DND-41 (cell line): ENCODE measurements at regions not wholly inside any gene's neighbourhood (a gene's known extent, or its start where the extent isn't known, plus 50 kb on each side); places are given as distances from the start of the nearest gene placed in this dataset.

ENCODE experiments used
- ATAC-seq: fragments of 200-7000 bp; cut with Tn5 transposase; 3 replicates; pipeline ENCODE4 v1.9.1; 2021; ENCODE audit warnings: low read depth; ENCODE audit not compliant: insufficient read depth
- DNase-seq: peaks from one replicate; pipeline ENCODE4 v3.0.0-alpha.2; 2020
- H2AFZ ChIP-seq: 2 replicates; pipeline ENCODE4 v1.6.0; 2012; ENCODE audit warnings: low read depth, low read length
- H3K27ac ChIP-seq: 2 replicates; pipeline ENCODE4 v1.5.1; 2012; ENCODE audit warnings: low read length, inconsistent platforms
- H3K27me3 ChIP-seq: fragments of 200-600 bp; sonication (generic); 2 replicates; pipeline ENCODE4 v1.6.0; 2012; ENCODE audit warnings: low read length, mild to moderate bottlenecking, inconsistent platforms; ENCODE audit not compliant: insufficient read depth, poor library complexity
- H3K36me3 ChIP-seq: 2 replicates; pipeline ENCODE4 v1.5.1; 2012; ENCODE audit warnings: low read length, inconsistent platforms; ENCODE audit not compliant: insufficient read depth
- H3K4me1 ChIP-seq: 2 replicates; pipeline ENCODE4 v1.5.1; 2012; ENCODE audit warnings: mild to moderate bottlenecking, low read length; ENCODE audit not compliant: insufficient read depth
- H3K4me2 ChIP-seq: 2 replicates; pipeline ENCODE4 v1.6.0; 2012; ENCODE audit warnings: mild to moderate bottlenecking, moderate library complexity, low read length, inconsistent platforms; ENCODE audit not compliant: insufficient read depth
- H3K4me3 ChIP-seq, 2 experiments: fragments of 200-600 bp in 1 of 2; shearing (Covaris generic) in 1 of 2; 2 replicates each; pipeline ENCODE4 v1.5.1; 2012 to 2016; ENCODE audit warnings: inconsistent platforms in 2 of 2, low read length in 2 of 2, mild to moderate bottlenecking in 2 of 2, low read depth in 1 of 2, moderate library complexity in 1 of 2
- H3K79me2 ChIP-seq: 2 replicates; pipeline ENCODE4 v1.6.0; 2012; ENCODE audit warnings: low read length, inconsistent platforms; ENCODE audit not compliant: insufficient read depth
- H3K9ac ChIP-seq: 2 replicates; pipeline ENCODE4 v1.6.0; 2012; ENCODE audit warnings: low read depth, mild to moderate bottlenecking, inconsistent platforms, low read length, moderate library complexity
- H3K9me3 ChIP-seq: 2 replicates; pipeline ENCODE4 v1.5.1; 2012; ENCODE audit warnings: low read length, moderate library complexity, mild to moderate bottlenecking, inconsistent platforms; ENCODE audit not compliant: insufficient read depth, severe bottlenecking
- H4K20me1 ChIP-seq: 2 replicates; pipeline ENCODE4 v1.6.0; 2012; ENCODE audit warnings: low read length; ENCODE audit not compliant: insufficient read depth
- CTCF ChIP-seq: IDR thresholded peaks from 2 replicates; pipeline ENCODE4 v1.5.1; 2012; ENCODE audit warnings: borderline replicate concordance, low read length, moderate library complexity, mild to moderate bottlenecking; ENCODE audit not compliant: poor library complexity, severe bottlenecking; ENCODE audit errors: extremely low read depth
- EZH2 ChIP-seq: IDR thresholded peaks from 3 replicates; pipeline ENCODE4 v1.6.1; 2012; ENCODE audit warnings: borderline replicate concordance, low read depth, mild to moderate bottlenecking, moderate library complexity, low read length, inconsistent platforms; ENCODE audit not compliant: severe bottlenecking

- ATAC-seq (no peak), DNase-seq (no peak)
- Histone ChIP-seq H3K4me1 (peaks cover 22% of the 10 kb centered on the region), H3K4me2 (no peak overlapping the region), H3K36me3 (no peaks in the 10 kb centered on the region), H2AFZ (no peak overlapping the region), H3K9me3 (no peaks in the 10 kb centered on the region), H3K4me3 (no peak overlapping the region), H3K9ac (no peak overlapping the region), H4K20me1 (no peaks in the 10 kb centered on the region), H3K79me2 (no peaks in the 10 kb centered on the region), H3K27me3 (no peaks in the 10 kb centered on the region), H3K27ac (no peak overlapping the region)
- TF ChIP-seq CTCF (no peak), EZH2 (no peak)
Measured at GRCh38 chr2:43038696-43039094, 187.7 kb downstream of the ZFP36L2 start.

GRCh38 chr2:43038034-43038695 lies 188.2 kb downstream of the ZFP36L2 start:
- Histone ChIP-seq H3K4me3 (no peak overlapping the region), H3K27ac (no peak overlapping the region), H3K9ac (no peak overlapping the region), H2AFZ (no peak overlapping the region), H3K4me1 (peaks cover 24% of the 10 kb centered on the region), H4K20me1 (no peaks in the 10 kb centered on the region), H3K79me2 (no peaks in the 10 kb centered on the region), H3K9me3 (no peaks in the 10 kb centered on the region), H3K36me3 (no peaks in the 10 kb centered on the region), H3K4me2 (no peak overlapping the region), H3K27me3 (no peaks in the 10 kb centered on the region)
- TF ChIP-seq EZH2 (no peak), CTCF (no peak)
- DNase-seq (no peak), ATAC-seq (no peak)

GRCh38 chr2:43035922-43036321 lies 190.5 kb downstream of the ZFP36L2 start:
- no peaks in the 10 kb centered on the region for H3K36me3 ChIP-seq
- ATAC-seq (no peak), DNase-seq (no peak)
- H3K27ac ChIP-seq, result no peak overlapping the region
- H3K4me1 ChIP-seq, result peaks cover 18% of the 10 kb centered on the region
- H3K9me3 ChIP-seq, result no peaks in the 10 kb centered on the region
- H4K20me1 ChIP-seq, result no peaks in the 10 kb centered on the region
- no peak overlapping the region for H3K4me3 ChIP-seq
- TF ChIP-seq EZH2, result no peak
- no peak for TF ChIP-seq CTCF
- no peak overlapping the region for H2AFZ ChIP-seq
- no peaks in the 10 kb centered on the region for H3K79me2 ChIP-seq
- H3K4me2 ChIP-seq, result no peak overlapping the region
- no peaks in the 10 kb centered on the region for H3K27me3 ChIP-seq
- H3K9ac ChIP-seq, result no peak overlapping the region
